IMR-90 (cell line): ENCODE measurements at regions not wholly inside any gene's neighbourhood (a gene's known extent, or its start where the extent isn't known, plus 50 kb on each side); places are given as distances from the start of the nearest gene placed in this dataset.

Source experiments
- CTCF ChIP-seq: conservative IDR thresholded peaks from 2 replicates; pipeline ENCODE4 v1.5.1; 2012; ENCODE audit warnings: mild to moderate bottlenecking, low read depth, low read length, improper control_type of control experiment
- MAFK ChIP-seq: IDR thresholded peaks from 2 replicates; pipeline ENCODE4 v1.6.1; 2012; ENCODE audit warnings: low read depth, low read length, improper control_type of control experiment
- MAZ ChIP-seq: IDR thresholded peaks from 2 replicates; pipeline ENCODE4 v1.6.1; 2012; ENCODE audit warnings: low read depth, mild to moderate bottlenecking, low read length, improper control_type of control experiment, moderate library complexity, borderline replicate concordance
- MXI1 ChIP-seq: IDR thresholded peaks from 2 replicates; pipeline ENCODE4 v1.6.1; 2012; ENCODE audit warnings: low read depth, mild to moderate bottlenecking, low read length, moderate library complexity, borderline replicate concordance
- POLR2A ChIP-seq: IDR thresholded peaks from 2 replicates; pipeline ENCODE4 v1.6.1; 2012; ENCODE audit warnings: mild to moderate bottlenecking, low read depth, low read length
- RAD21 ChIP-seq: IDR thresholded peaks from 2 replicates; pipeline ENCODE4 v1.6.1; 2012; ENCODE audit warnings: low read length, improper control_type of control experiment
- RCOR1 ChIP-seq: IDR thresholded peaks from 2 replicates; pipeline ENCODE4 v1.6.1; 2012; ENCODE audit warnings: mild to moderate bottlenecking, low read length, improper control_type of control experiment; ENCODE audit not compliant: insufficient replicate concordance
- RFX5 ChIP-seq: IDR thresholded peaks from 2 replicates; pipeline ENCODE4 v1.8.0; 2012; ENCODE audit warnings: low read depth, mild to moderate bottlenecking, low read length, moderate library complexity
- SMC3 ChIP-seq: fragments of 150-350 bp; IDR thresholded peaks from 2 replicates; pipeline ENCODE4 v1.6.1; 2016; ENCODE audit warnings: low read depth, mild to moderate bottlenecking, antibody characterized with exemption, low read length, moderate library complexity
- USF2 ChIP-seq: fragments of 150-350 bp; IDR thresholded peaks from 2 replicates; pipeline ENCODE4 v1.6.1; 2017; ENCODE audit warnings: mild to moderate bottlenecking, antibody characterized with exemption, low read length, low read depth

- TF ChIP-seq CTCF (no peak), POLR2A (no peak), RAD21 (no peak), MAZ (no peak), SMC3 (no peak), MXI1 (no peak), RFX5 (no peak), USF2 (no peak), MAFK (no peak), RCOR1 (no peak)
Measured at GRCh38 chr3:144477593-144477992, 506.0 kb downstream of the DIPK2A start.
